ENCODE measurements at regions not wholly inside any gene's neighbourhood (a gene's known extent, or its start where the extent isn't known, plus 50 kb on each side); places are given as distances from the start of the nearest gene placed in this dataset.

- no peak for DNase-seq (ENCODE audit: low read depth in 1 of 2, low spot score in 1 of 2)
These were observed 416.8 kb downstream of the NPHP4 start for GRCh38 chr1:5575396-5575940.

- no peak for DNase-seq (ENCODE audit: low read depth in 1 of 2, low spot score in 1 of 2)
These were observed 417.6 kb downstream of the NPHP4 start for GRCh38 chr1:5574641-5575040.

- no peak for DNase-seq (ENCODE audit: low read depth in 1 of 2, low spot score in 1 of 2)
These were observed 419.4 kb downstream of the NPHP4 start for GRCh38 chr1:5572794-5573193.

- DNase-seq (ENCODE audit: low read depth in 1 of 2, low spot score in 1 of 2), result no peak
These were observed 420.3 kb downstream of the NPHP4 start for GRCh38 chr1:5571861-5572401.

- no peak for DNase-seq (ENCODE audit: low read depth in 1 of 2, low spot score in 1 of 2)
These were observed 420.8 kb downstream of the NPHP4 start for GRCh38 chr1:5571438-5571837.

- no peak for DNase-seq (ENCODE audit: low read depth in 1 of 2, low spot score in 1 of 2)
These were observed 421.3 kb downstream of the NPHP4 start for GRCh38 chr1:5570931-5571330.

- DNase-seq (ENCODE audit: low read depth in 1 of 2, low spot score in 1 of 2), result no peak
These were observed 423.9 kb downstream of the NPHP4 start for GRCh38 chr1:5568321-5568720.

GRCh38 chr1:5567839-5568238 lies 424.4 kb downstream of the NPHP4 start:
- DNase-seq (ENCODE audit: low read depth in 1 of 2, low spot score in 1 of 2), result no peak

- DNase-seq (ENCODE audit: low read depth in 1 of 2, low spot score in 1 of 2), result no peak
These were observed 425.3 kb downstream of the NPHP4 start for GRCh38 chr1:5566924-5567323.

- no peak for DNase-seq (ENCODE audit: low read depth in 1 of 2, low spot score in 1 of 2)
These were observed 426.7 kb downstream of the NPHP4 start for GRCh38 chr1:5565281-5566125.

GRCh38 chr1:5564578-5565257 lies 427.5 kb downstream of the NPHP4 start:
- no peak for DNase-seq (ENCODE audit: low read depth in 1 of 2, low spot score in 1 of 2)

GRCh38 chr1:5563861-5564577 lies 428.2 kb downstream of the NPHP4 start:
- DNase-seq (ENCODE audit: low read depth in 1 of 2, low spot score in 1 of 2), result no peak

GRCh38 chr1:5562769-5563168 lies 429.5 kb downstream of the NPHP4 start:
- no peak for DNase-seq (ENCODE audit: low read depth in 1 of 2, low spot score in 1 of 2)

GRCh38 chr1:5562331-5562730 lies 429.9 kb downstream of the NPHP4 start:
- DNase-seq (ENCODE audit: low read depth in 1 of 2, low spot score in 1 of 2), result no peak

- no peak for DNase-seq (ENCODE audit: low read depth in 1 of 2, low spot score in 1 of 2)
These were observed 433.1 kb downstream of the NPHP4 start for GRCh38 chr1:5559078-5559477.

- no peak for DNase-seq (ENCODE audit: low read depth in 1 of 2, low spot score in 1 of 2)
These were observed 436.4 kb downstream of the NPHP4 start for GRCh38 chr1:5555853-5556252.

GRCh38 chr1:5554784-5555183 lies 437.4 kb downstream of the NPHP4 start:
- DNase-seq (ENCODE audit: low read depth in 1 of 2, low spot score in 1 of 2), result no peak

GRCh38 chr1:5554111-5554510 lies 438.1 kb downstream of the NPHP4 start:
- no peak for DNase-seq (ENCODE audit: low read depth in 1 of 2, low spot score in 1 of 2)

GRCh38 chr1:5552787-5553484 lies 439.3 kb downstream of the NPHP4 start:
- DNase-seq (ENCODE audit: low read depth in 1 of 2, low spot score in 1 of 2), result no peak

- DNase-seq (ENCODE audit: low read depth in 1 of 2, low spot score in 1 of 2), result no peak
These were observed 440.8 kb downstream of the NPHP4 start for GRCh38 chr1:5551274-5551975.
